C4-2B (cell line): ENCODE measurements at regions not wholly inside any gene's neighbourhood (a gene's known extent, or its start where the extent isn't known, plus 50 kb on each side); places are given as distances from the start of the nearest gene placed in this dataset.
A peak's percentile ranks its signal among the peaks of the same experiment; 100 is the strongest.
"Not testable (repeated sequence)": the region's sequence is repeated elsewhere in the genome, so short reads cannot be mapped to it uniquely, and the experiment has no call there.

Experiments
- CTCF ChIP-seq: fragments of 450-650 bp; conservative IDR thresholded peaks from 2 replicates; pipeline ENCODE4 v1.5.1; 2017; ENCODE audit warnings: mild to moderate bottlenecking
- ZFX ChIP-seq: fragments of 450-650 bp; IDR thresholded peaks from 2 replicates; pipeline ENCODE4 v1.6.1; 2017

- TF ChIP-seq CTCF, result peak; percentile 18
- not testable (repeated sequence) for TF ChIP-seq ZFX
Observed at GRCh38 chr22:10687256-10687655, 4840.7 kb upstream of the OR11H1 start.
